GM21786 (cell line): ENCODE measurements at regions not wholly inside any gene's neighbourhood (a gene's known extent, or its start where the extent isn't known, plus 50 kb on each side); places are given as distances from the start of the nearest gene placed in this dataset.
"Not testable (repeated sequence)": the region's sequence is repeated elsewhere in the genome, so short reads cannot be mapped to it uniquely, and the experiment has no call there.

Experiments
- ATAC-seq: cut with Tn5 transposase; IDR thresholded peaks from one replicate; pipeline ENCODE4 v1.9.1; 2021; ENCODE audit not compliant: unreplicated experiment

DNA sequence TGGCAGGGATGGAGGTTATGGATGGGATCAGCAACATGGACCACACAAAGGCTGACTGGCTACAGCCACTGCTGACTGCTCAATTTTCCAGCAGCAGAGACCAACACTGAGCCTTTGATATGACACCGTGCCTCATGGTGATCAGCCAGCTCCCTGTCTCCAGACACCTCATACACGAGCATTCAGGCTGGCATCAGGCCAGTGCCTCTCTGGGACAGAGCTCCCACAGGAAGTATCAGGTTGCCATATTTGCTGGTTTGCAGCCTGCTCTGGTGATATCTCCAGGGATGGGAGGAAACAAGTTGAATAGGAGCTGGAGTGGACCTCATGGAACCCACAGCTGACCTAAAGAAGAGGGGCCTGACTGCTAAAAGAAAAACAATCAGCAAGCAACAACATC lies 471.2 kb upstream of the ATXN7L3B start:
- ATAC-seq: no peak

DNA sequence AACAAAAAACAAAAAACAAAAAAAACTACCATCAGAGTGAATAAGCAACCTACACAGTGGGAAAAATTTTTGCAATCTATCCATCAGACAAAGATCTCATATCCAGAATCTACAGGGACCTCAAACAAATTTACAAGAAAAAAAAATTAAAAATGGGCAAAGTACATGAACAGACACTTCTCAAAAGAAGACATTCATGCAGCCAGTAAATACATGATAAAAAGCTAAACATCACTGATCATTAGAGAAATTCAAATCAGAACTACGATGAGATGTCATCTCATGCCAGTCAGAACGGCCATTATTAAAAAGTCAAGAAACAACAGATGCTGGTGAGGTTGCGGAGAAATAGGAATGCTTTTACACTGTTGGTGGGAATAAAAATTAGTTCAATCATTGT lies 466.5 kb upstream of the ATXN7L3B start:
- no peak for ATAC-seq

DNA sequence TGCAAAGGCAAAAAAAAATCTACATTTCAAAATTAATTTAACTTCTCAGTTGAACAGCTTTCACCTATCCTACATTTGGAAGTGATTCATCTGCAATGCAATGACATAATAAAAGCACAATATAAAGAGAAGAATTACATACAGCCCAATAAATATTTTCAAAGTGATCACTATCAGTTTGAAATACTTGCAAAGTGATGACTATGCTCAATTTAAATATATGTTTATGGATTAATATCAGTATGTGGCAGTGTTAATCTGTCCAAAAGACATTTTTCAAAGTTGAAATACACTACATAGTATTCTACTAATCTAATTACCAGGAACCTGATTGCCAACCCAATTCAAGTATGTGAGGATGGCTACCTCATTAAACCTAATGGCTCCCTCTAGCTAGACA lies 460.7 kb upstream of the ATXN7L3B start:
- no peak for ATAC-seq

DNA sequence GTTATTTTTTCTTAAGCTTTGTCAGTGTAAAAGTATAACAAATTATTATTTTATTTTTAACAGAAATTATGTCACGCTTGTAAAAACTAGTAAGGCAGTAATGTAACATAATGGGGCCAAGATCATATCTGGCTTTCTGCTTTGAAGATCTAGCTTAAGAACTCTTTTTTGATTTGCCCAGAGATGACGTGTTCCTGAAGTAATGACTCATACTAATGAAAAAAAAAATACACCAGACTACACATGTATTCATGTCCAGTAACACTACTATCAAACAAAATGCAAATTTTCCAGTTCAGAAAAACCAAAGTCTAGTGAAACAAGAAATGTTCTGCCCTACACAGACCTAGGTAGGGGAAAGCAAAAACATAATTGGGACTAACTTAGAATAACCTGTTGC lies 432.2 kb upstream of the ATXN7L3B start:
- ATAC-seq: no peak

- ATAC-seq: no peak
Measured at GRCh38 chr12:74108729-74109128, 428.9 kb upstream of the ATXN7L3B start.

- no peak for ATAC-seq
Measured at GRCh38 chr12:74111688-74112360, 425.8 kb upstream of the ATXN7L3B start.

DNA sequence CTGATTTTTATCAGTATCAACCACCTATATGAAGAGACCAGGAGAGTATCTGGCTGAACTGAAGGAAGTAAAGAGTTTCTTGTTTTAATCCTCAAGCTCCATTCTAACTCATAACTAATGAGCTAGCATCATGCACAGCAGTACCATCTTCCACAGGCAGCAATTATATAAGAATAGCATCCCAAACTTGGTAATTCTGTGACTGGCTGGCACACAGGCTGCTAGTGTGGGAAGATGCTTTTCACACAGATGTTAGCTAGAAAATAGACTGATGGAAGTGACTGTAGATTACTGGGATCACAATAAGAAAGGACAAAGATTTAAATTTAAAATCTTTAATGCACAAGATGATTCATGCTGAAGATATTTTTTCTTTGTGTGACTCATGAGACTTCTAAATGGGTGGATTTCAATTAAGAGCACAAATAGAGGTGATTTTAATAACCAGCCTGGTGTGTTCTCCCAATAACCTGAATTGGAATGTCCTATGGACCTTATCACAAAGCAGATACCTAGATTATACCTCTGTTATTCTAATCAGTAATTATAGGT lies 417.7 kb upstream of the ATXN7L3B start:
- ATAC-seq: no peak

- no peak for ATAC-seq
Measured at GRCh38 chr12:74120644-74121043, 417.0 kb upstream of the ATXN7L3B start.

DNA sequence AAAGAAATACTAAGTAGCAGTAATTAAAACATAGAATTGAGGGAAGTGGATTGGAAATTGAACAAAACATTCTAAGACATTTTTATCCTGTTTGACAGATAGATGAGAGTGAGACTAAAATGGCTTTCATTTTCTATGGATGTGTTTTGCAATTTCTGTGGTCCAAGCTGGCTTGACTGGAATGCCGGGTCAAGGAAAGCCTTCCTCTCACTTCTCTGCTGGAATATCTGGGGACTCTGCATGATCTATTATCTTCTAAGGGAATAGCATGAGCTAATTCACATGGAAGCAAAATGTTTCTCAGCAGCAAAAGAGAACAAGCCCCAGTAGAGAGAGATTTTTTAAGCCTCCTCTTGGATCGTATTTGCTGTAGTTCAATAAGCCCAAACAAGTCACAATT lies 407.9 kb upstream of the ATXN7L3B start:
- no peak for ATAC-seq

GRCh38 chr12:74144396-74144795 lies 393.2 kb upstream of the ATXN7L3B start:
- no peak for ATAC-seq

DNA sequence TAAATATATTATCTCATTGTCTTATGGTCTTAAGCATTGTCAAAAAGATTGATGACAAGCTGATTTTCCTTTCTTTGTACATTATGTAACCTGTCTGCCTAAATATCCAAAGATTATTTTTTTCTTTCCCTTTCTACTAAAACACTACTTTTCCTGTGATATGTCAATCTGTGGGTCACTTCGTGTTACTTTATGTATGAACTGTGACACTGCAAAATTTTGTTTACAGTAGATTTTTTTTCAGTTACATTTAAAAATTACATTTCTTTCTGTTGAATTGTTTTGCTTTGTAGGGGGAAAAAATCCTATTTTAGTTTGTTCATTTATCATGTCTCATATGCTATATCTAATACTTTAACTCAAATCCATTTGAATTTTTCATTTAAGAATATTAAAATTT lies 392.3 kb upstream of the ATXN7L3B start:
- ATAC-seq: no peak

DNA sequence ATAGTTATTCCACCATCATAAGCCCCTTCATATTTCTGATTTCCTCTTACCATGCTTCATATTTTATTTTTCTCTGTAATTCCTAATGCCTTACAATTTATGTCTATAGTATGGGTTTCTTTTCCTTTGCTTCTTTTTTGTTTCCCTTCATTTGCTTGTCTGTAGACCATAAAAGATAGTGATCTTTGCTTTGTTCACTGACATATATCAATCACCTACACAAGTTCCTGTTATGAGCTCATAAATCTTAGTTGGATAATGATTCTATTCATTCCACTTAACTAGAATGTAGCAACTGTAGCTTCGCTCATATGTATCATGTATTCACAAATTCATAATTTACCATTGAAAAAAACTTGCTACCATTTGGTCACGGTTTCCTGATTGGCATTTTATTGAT lies 388.8 kb upstream of the ATXN7L3B start:
- ATAC-seq: no peak

DNA sequence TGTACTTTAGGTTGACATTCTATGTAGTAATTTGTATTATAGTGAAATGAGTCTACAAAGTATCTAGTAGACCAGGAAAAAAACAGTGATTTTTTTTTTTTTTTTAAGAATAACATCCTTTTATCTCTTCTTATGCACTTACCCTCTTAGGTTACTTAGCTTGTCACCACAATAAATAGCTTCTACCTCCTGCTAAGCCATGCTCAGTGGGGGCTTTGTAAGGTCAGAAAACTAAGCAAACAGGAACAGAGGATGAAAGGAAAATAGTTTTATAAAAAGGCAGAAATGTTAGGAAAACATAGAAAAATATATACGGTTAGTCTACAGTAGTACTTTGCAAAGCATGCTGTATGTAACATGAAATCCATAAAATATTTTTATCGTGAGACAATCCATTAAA lies 385.3 kb upstream of the ATXN7L3B start:
- no peak for ATAC-seq

- ATAC-seq: no peak
Measured at GRCh38 chr12:74166096-74166495, 371.5 kb upstream of the ATXN7L3B start.

- no peak for ATAC-seq
Measured at GRCh38 chr12:74169607-74170006, 368.0 kb upstream of the ATXN7L3B start.

DNA sequence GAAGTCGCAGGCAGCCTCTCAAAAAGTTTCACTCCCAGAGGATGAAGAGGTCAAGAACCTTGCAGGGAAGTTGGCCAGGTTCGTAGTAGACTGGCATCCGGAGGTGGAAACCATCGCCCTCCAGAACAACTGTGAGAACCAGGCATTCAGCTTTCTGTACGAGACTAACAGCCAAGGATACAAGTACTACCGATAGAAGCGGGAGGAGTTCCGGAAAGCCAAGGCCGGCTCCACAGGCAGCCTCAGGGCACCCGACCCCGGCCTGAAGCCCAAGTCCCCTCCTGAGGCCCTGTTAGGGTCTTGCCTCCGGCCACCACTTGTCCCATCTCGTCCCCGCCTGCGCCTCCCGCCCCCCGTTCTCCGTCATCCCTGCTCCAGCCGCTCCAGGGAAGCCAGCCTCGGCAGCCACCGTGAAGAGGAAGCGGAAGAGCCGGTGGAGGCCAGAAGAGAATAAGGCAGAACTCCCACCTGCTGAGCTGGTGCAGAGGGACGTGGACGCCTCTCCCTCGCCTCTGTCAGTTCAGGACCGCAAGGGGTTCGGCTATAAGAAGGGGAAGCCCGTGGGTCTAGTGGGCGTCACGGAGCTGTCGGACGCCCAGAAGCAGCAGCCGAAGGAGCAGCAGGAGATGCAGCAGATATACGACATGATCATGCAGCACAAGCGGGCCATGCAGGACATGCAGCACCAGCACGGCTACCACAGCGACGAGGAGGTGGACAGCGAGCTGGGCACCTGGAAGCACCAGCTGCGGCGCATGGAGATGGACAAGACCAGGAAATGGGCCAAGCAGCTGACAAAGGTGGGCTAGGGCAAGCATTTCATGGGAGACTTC lies 366.8 kb upstream of the ATXN7L3B start:
- ATAC-seq: no peak

- no peak for ATAC-seq
Measured at GRCh38 chr12:74171478-74171909, 366.1 kb upstream of the ATXN7L3B start.

DNA sequence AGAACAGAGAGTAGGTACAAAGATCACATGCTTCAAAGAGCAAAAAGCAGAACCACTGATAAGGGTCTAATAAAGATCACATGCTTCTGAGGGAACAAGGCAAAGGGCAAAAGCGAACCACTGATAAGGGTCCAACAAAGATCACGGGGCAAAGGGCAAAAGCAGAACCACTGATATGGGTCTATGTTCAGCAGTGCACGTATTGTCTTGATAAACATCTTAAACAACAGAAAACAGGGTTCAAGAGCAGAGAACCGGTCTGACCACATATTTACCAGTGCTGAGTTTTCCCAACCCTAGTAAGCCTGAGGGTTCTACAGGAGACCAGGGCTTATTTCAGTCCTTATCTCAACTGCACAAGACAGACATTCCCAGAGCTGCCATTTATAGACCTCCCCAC lies 362.7 kb upstream of the ATXN7L3B start:
- ATAC-seq: not testable (repeated sequence)

DNA sequence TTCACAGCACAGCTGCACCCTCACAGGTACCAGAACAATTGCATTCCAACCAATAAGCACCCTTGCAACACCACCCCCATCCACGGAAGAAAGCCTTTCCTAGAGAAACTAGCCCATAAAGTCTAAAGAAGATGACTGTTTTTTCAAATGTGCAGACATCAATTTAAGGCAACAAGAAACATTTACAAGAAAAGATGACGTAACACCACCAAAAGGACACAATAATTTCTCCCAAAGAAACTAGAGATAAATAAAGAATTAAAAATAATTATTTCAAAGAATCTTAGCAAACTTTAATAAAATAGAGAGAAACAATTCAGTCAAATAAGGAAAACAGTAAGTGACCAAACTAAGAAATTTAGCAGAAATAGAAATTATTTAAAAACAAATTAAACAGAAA lies 352.3 kb upstream of the ATXN7L3B start:
- no peak for ATAC-seq

GRCh38 chr12:74193191-74193590 lies 344.4 kb upstream of the ATXN7L3B start:
- no peak for ATAC-seq

GRCh38 chr12:74204236-74204635 lies 333.4 kb upstream of the ATXN7L3B start:
- no peak for ATAC-seq

- no peak for ATAC-seq
Measured at GRCh38 chr12:74227846-74228545, 309.6 kb upstream of the ATXN7L3B start.
